ENCODE measurements at regions not wholly inside any gene's neighbourhood (a gene's known extent, or its start where the extent isn't known, plus 50 kb on each side); places are given as distances from the start of the nearest gene placed in this dataset.

DNA sequence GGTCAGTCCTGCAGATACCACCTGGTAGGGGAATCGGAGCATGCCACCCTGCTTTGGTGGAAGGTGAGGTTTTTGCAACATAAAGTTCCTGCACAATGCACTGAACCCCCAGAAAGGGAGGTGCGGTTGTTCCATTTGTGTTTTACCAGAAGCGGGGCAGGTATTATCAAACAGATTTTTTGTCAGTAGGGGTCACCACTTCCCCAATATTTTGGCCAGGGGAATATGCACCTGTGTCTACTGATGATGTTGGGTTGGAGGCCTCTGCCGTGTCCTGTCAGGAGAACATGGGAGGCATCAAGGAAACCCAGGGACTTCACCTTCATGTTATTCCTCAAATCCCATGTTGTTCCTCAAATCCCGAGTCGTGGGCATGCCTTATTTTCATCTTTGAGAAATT is 438.7 kb downstream of the NTRK2 start:
- no TSS peak for BruUV-seq (replicated peaks)
- Mint-ChIP-seq H3K27ac (ENCODE audit: low read depth, unreplicated experiment) (no peak overlapping the region), H3K27me3 (ENCODE audit: insufficient read depth, unreplicated experiment) (peaks cover 19% of the 10 kb centered on the region), H3K36me3 (ENCODE audit: insufficient read depth, unreplicated experiment) (no peaks in the 10 kb centered on the region), H3K4me1 (ENCODE audit: insufficient read depth, unreplicated experiment) (no peaks in the 10 kb centered on the region), H3K4me3 (ENCODE audit: unreplicated experiment) (no peak overlapping the region), H3K9me3 (ENCODE audit: unreplicated experiment) (no peaks in the 10 kb centered on the region)
- DNase-seq (ENCODE audit: unreplicated experiment), result peak; percentile 18
- ChIA-PET CTCF (interaction anchor here (0.6 kb wide), 2 partner anchors 115 to 434 kb away, joined by 3 read pairs; no protein-coding TSS in a partner anchor), POLR2A (no interaction called here)
- intact Hi-C loops (cut with micrococcal nuclease), result loop anchor here (1.0 kb wide), 1 partner anchor 151 kb away; no protein-coding TSS in a partner anchor
- TF ChIP-seq CTCF (IDR thresholded peaks at IDR 0.05; ENCODE audit: unreplicated experiment), result no peak

GRCh38 chr9:85089188-85089969 is 419.9 kb downstream of the NTRK2 start:
- Mint-ChIP-seq H3K4me1 (ENCODE audit: insufficient read depth, unreplicated experiment) (no peaks in the 10 kb centered on the region), H3K36me3 (ENCODE audit: insufficient read depth, unreplicated experiment) (no peaks in the 10 kb centered on the region), H3K27ac (ENCODE audit: low read depth, unreplicated experiment) (no peak overlapping the region), H3K9me3 (ENCODE audit: unreplicated experiment) (no peaks in the 10 kb centered on the region), H3K4me3 (ENCODE audit: unreplicated experiment) (no peak overlapping the region), H3K27me3 (ENCODE audit: insufficient read depth, unreplicated experiment) (no peaks in the 10 kb centered on the region)
- intact Hi-C loops (cut with micrococcal nuclease), result no loop called here
- POLR2A ChIA-PET, result no interaction called here
- no TSS peak for BruUV-seq (replicated peaks)
- DNase-seq (ENCODE audit: unreplicated experiment), result no peak
- CTCF ChIA-PET, result interaction anchor here (0.5 kb wide), 1 partner anchor 49 kb away, joined by 3 read pairs; no protein-coding TSS in a partner anchor
- no peak for TF ChIP-seq CTCF (IDR thresholded peaks at IDR 0.05; ENCODE audit: unreplicated experiment)

GRCh38 chr9:85081963-85082362 is 412.4 kb downstream of the NTRK2 start:
- Mint-ChIP-seq H3K36me3 (ENCODE audit: insufficient read depth, unreplicated experiment) (no peaks in the 10 kb centered on the region), H3K27me3 (ENCODE audit: insufficient read depth, unreplicated experiment) (no peaks in the 10 kb centered on the region), H3K9me3 (ENCODE audit: unreplicated experiment) (no peaks in the 10 kb centered on the region), H3K27ac (ENCODE audit: low read depth, unreplicated experiment) (no peak overlapping the region), H3K4me3 (ENCODE audit: unreplicated experiment) (no peak overlapping the region), H3K4me1 (ENCODE audit: insufficient read depth, unreplicated experiment) (no peaks in the 10 kb centered on the region)
- ChIA-PET POLR2A (no interaction called here), CTCF (interaction anchor here (0.6 kb wide), 1 partner anchor 489 kb away, joined by 3 read pairs; no protein-coding TSS in a partner anchor)
- no TSS peak for BruUV-seq (replicated peaks)
- no peak for DNase-seq (ENCODE audit: unreplicated experiment)
- TF ChIP-seq CTCF (IDR thresholded peaks at IDR 0.05; ENCODE audit: unreplicated experiment), result no peak
- intact Hi-C loops (cut with micrococcal nuclease), result no loop called here

- TF ChIP-seq CTCF (IDR thresholded peaks at IDR 0.05; ENCODE audit: unreplicated experiment), result no peak
- BruUV-seq (replicated peaks), result no TSS peak
- Mint-ChIP-seq H3K27ac (ENCODE audit: low read depth, unreplicated experiment) (no peak overlapping the region), H3K4me3 (ENCODE audit: unreplicated experiment) (no peak overlapping the region), H3K36me3 (ENCODE audit: insufficient read depth, unreplicated experiment) (no peaks in the 10 kb centered on the region), H3K27me3 (ENCODE audit: insufficient read depth, unreplicated experiment) (no peaks in the 10 kb centered on the region), H3K4me1 (ENCODE audit: insufficient read depth, unreplicated experiment) (no peaks in the 10 kb centered on the region), H3K9me3 (ENCODE audit: unreplicated experiment) (no peaks in the 10 kb centered on the region)
- CTCF ChIA-PET, result no interaction called here
- no peak for DNase-seq (ENCODE audit: unreplicated experiment)
- intact Hi-C loops (cut with micrococcal nuclease), result no loop called here
- POLR2A ChIA-PET, result no interaction called here
Observed at GRCh38 chr9:85079349-85079748, 409.8 kb downstream of the NTRK2 start.

Data from MCF 10A (cell line).